Smooth muscle cell (in vitro differentiated cells): ENCODE measurements at regions not wholly inside any gene's neighbourhood (a gene's known extent, or its start where the extent isn't known, plus 50 kb on each side); places are given as distances from the start of the nearest gene placed in this dataset.

Source experiments
- DNase-seq: peaks from one replicate; lab custom pipeline; 2025; ENCODE audit not compliant: unreplicated experiment; lab: John Stamatoyannopoulos, UW
- H2AFZ ChIP-seq: fragments of 200-600 bp; sonication (generic); 2 replicates; pipeline ENCODE4 v1.6.0; 2016; ENCODE audit warnings: antibody characterized with exemption, low read depth, mild to moderate bottlenecking
- H3F3A ChIP-seq: fragments of 200-600 bp; sonication (generic); 2 replicates; pipeline ENCODE4 v1.6.0; 2017; ENCODE audit warnings: antibody characterized with exemption, low read depth
- H3K27ac ChIP-seq: fragments of 200-600 bp; sonication (generic); 2 replicates; pipeline ENCODE4 v1.5.1; 2016; ENCODE audit warnings: low read depth, mild to moderate bottlenecking
- H3K27me3 ChIP-seq: fragments of 200-600 bp; sonication (generic); 2 replicates; pipeline ENCODE4 v1.6.1; 2016; ENCODE audit warnings: low read depth, mild to moderate bottlenecking
- H3K36me3 ChIP-seq: fragments of 200-600 bp; sonication (generic); 2 replicates; pipeline ENCODE4 v1.5.1; 2016; ENCODE audit warnings: low read depth
- H3K4me1 ChIP-seq: fragments of 200-600 bp; sonication (generic); 2 replicates; pipeline ENCODE4 v1.5.1; 2016; ENCODE audit warnings: low read depth
- H3K4me2 ChIP-seq: fragments of 200-600 bp; sonication (generic); 2 replicates; pipeline ENCODE4 v1.6.0; 2016; ENCODE audit warnings: mild to moderate bottlenecking
- H3K4me3 ChIP-seq: fragments of 200-600 bp; sonication (generic); 2 replicates; pipeline ENCODE4 v1.5.1; 2016; ENCODE audit warnings: mild to moderate bottlenecking
- H3K79me2 ChIP-seq: fragments of 200-600 bp; sonication (generic); 2 replicates; pipeline ENCODE4 v1.6.0; 2016; ENCODE audit warnings: low read depth, mild to moderate bottlenecking
- H3K9ac ChIP-seq: fragments of 200-600 bp; sonication (generic); 2 replicates; pipeline ENCODE4 v1.6.0; 2016; ENCODE audit warnings: low read depth
- H3K9me3 ChIP-seq: fragments of 200-600 bp; sonication (generic); replicated peaks from 2 replicates; pipeline ENCODE4 v1.5.1; 2016; ENCODE audit warnings: low read depth
- H4K20me1 ChIP-seq: fragments of 200-600 bp; sonication (generic); 2 replicates; pipeline ENCODE4 v1.6.0; 2016; ENCODE audit warnings: low read depth
- WGBS: methylation state at CpG from one replicate; pipeline ENCODE4 v1.1.7; 2016; ENCODE audit warnings: low lambda C conversion rate; 5-methylcytosine and 5-hydroxymethylcytosine counted together
- TF ChIP-seq, protein P1 (sequence below): fragments of 200-600 bp; sonication (generic); IDR thresholded peaks from 2 replicates; pipeline ENCODE4 v1.5.1; 2017; ENCODE audit warnings: borderline replicate concordance, mild to moderate bottlenecking, antibody characterized with exemption; ENCODE audit not compliant: insufficient read depth, poor library complexity, severe bottlenecking

DNA sequence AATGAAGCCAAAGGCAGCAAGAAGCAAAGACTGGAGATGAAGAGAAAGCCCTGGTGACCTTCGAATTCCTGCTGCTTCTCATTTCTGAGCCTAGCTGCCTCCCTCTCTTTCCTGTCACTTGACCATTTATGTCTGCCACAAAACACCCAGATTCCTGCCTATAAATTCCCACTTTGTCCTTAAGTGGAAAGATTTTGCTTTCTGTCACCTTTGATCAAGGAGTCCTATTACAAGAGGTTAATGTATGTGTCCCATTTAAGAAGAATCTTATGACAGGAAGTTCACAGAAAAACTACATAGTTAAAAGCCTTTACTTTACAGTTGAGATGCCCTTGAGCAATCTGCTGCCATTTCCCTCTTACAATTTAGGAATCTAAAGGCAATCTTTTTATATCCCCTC, 155.7 kb downstream of the GALC start:
- no peaks in the 10 kb centered on the region for H4K20me1 ChIP-seq
- H3K27me3 ChIP-seq = no peaks in the 10 kb centered on the region
- no peak overlapping the region for H2AFZ ChIP-seq
- no peaks in the 10 kb centered on the region for H3K36me3 ChIP-seq
- H3K27ac ChIP-seq = no peak overlapping the region
- no peaks in the 10 kb centered on the region for H3K79me2 ChIP-seq
- TF ChIP-seq, protein P1, sequence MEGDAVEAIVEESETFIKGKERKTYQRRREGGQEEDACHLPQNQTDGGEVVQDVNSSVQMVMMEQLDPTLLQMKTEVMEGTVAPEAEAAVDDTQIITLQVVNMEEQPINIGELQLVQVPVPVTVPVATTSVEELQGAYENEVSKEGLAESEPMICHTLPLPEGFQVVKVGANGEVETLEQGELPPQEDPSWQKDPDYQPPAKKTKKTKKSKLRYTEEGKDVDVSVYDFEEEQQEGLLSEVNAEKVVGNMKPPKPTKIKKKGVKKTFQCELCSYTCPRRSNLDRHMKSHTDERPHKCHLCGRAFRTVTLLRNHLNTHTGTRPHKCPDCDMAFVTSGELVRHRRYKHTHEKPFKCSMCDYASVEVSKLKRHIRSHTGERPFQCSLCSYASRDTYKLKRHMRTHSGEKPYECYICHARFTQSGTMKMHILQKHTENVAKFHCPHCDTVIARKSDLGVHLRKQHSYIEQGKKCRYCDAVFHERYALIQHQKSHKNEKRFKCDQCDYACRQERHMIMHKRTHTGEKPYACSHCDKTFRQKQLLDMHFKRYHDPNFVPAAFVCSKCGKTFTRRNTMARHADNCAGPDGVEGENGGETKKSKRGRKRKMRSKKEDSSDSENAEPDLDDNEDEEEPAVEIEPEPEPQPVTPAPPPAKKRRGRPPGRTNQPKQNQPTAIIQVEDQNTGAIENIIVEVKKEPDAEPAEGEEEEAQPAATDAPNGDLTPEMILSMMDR = no peak
- no peaks in the 10 kb centered on the region for H3K4me1 ChIP-seq
- no peak overlapping the region for H3K9ac ChIP-seq
- DNase-seq = no peak
- no peak overlapping the region for H3K4me3 ChIP-seq
- H3K4me2 ChIP-seq = no peak overlapping the region
- WGBS = 95% methylated on average over 1 of the region's 1 CpG
- H3F3A ChIP-seq = no peaks in the 10 kb centered on the region
- H3K9me3 ChIP-seq = no peaks in the 10 kb centered on the region

DNA sequence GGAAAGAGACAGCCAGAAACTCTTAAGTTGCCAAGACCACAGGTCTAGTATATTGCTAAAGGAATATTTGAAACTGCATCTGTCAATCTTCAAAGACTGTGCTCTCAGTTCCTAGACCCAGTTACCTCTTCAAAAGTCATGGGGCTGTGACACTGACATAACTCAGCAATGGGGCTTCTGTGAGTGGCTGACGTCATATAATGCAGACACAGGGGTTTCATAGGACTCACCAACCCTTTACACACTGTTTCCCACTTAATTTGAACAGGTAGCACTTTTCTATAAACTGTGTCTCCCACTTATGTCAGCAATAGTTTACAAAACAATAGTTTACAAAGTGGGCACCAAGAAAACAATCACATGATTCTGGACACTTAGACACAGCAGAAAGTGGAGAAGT, 158.4 kb downstream of the GALC start:
- H3K27ac ChIP-seq = no peak overlapping the region
- H2AFZ ChIP-seq = no peak overlapping the region
- 92% methylated on average over 1 of the region's 1 CpG for WGBS
- H3F3A ChIP-seq = no peaks in the 10 kb centered on the region
- H3K36me3 ChIP-seq = no peaks in the 10 kb centered on the region
- peaks cover 10% of the 10 kb centered on the region for H3K4me1 ChIP-seq
- no peaks in the 10 kb centered on the region for H3K9me3 ChIP-seq
- H3K27me3 ChIP-seq = no peaks in the 10 kb centered on the region
- H3K4me2 ChIP-seq = no peak overlapping the region
- no peaks in the 10 kb centered on the region for H3K79me2 ChIP-seq
- H4K20me1 ChIP-seq = no peaks in the 10 kb centered on the region
- TF ChIP-seq, protein P1 = no peak
- no peak overlapping the region for H3K4me3 ChIP-seq
- no peak for DNase-seq
- no peak overlapping the region for H3K9ac ChIP-seq

DNA sequence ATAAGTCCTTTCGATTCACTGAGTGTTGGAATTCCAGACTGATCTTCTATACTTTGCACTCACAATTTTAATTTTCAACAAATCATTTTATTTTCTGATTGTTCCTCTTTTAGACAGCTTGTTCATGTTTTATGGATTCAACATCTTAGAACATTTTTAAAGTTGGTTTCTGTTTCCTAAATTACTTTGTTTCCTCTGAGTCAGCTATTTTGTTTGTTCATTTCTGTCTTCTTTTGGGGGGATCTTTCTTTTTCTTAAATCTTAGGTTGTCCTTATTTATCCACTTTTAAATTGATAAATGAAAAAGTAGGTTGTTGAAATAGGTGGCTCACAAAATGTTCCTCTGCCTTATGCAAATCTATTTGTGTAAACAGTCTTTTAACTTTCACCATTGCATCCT, 160.0 kb downstream of the GALC start:
- Histone ChIP-seq H2AFZ (no peak overlapping the region), H3K27me3 (no peaks in the 10 kb centered on the region), H3F3A (no peaks in the 10 kb centered on the region), H4K20me1 (no peaks in the 10 kb centered on the region), H3K9me3 (no peaks in the 10 kb centered on the region), H3K9ac (no peak overlapping the region), H3K36me3 (no peaks in the 10 kb centered on the region), H3K79me2 (no peaks in the 10 kb centered on the region), H3K27ac (no peak overlapping the region), H3K4me1 (peaks cover 12% of the 10 kb centered on the region), H3K4me2 (no peak overlapping the region), H3K4me3 (no peak overlapping the region)
- DNase-seq = no peak
- WGBS = 0% methylated on average over 1 of the region's 1 CpG
- TF ChIP-seq, protein P1 = no peak

DNA sequence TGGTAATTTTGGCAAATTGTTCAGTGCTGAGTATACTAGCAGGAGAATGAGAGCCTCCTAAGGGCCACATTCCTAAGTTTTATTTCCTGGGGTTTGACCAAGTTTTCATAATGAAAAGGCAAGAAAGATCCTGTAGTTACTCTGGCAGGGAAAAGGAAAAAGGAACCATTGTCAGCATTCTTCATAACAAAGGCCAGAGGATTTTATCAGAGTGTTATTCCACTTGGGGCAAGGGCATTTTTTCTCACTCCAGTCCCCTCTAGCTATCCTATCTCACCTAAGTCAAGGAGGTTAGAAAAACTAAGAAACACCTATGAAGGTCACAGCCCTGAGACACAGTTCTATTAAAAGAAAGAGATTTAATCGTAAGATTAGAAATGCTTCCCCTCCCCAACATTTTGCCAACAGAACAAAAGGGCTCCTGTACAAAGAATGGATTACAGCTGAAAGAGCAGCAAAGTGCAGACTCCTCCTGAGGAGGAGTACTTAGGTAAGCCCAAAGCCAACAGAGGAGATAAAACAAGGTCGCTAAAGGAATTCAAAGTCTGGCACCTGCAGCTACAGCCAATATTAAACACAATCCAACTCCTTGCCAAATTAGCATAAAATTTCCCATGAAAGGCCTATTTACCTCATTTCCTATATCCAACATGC, 162.4 kb downstream of the GALC start:
- H3K4me2 ChIP-seq = no peak overlapping the region
- 68% methylated on average over 2 of the region's 2 CpGs for WGBS
- H3K4me3 ChIP-seq = no peak overlapping the region
- H3K9ac ChIP-seq = no peak overlapping the region
- no peak for DNase-seq
- TF ChIP-seq, protein P1 = no peak
- H3K36me3 ChIP-seq = no peaks in the 10 kb centered on the region
- no peaks in the 10 kb centered on the region for H3K9me3 ChIP-seq
- no peaks in the 10 kb centered on the region for H3K27me3 ChIP-seq
- H3K4me1 ChIP-seq = peaks cover 12% of the 10 kb centered on the region
- no peaks in the 10 kb centered on the region for H3K79me2 ChIP-seq
- no peak overlapping the region for H2AFZ ChIP-seq
- H3F3A ChIP-seq = no peaks in the 10 kb centered on the region
- H4K20me1 ChIP-seq = no peaks in the 10 kb centered on the region
- H3K27ac ChIP-seq = no peak overlapping the region
